ENCODE measurements at regions not wholly inside any gene's neighbourhood (a gene's known extent, or its start where the extent isn't known, plus 50 kb on each side); places are given as distances from the start of the nearest gene placed in this dataset.

DNA sequence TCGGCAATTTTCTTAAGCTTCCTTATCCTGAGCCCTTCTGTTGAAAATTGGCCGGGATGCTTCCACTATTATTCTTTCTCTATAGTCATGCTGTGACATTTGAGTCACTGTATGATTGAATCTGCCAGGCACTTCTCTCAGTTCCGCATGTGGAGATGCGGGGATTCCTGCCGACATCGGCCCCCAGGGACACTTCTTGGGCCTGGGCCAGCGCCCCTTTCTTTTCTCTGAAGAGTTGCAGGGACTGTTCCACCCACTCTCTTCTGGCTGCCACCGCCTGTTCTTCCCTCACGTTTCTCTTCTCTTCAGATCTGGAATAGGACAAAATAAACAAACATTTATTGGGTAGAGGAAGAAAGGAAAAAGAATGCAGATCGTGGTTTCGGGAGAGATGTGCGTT lies 310.1 kb downstream of the ETNK1 start:
- no peaks in the 10 kb centered on the region for H3K79me1 ChIP-seq (ENCODE audit: insufficient read depth, low read depth, low read length, poor library complexity, severe bottlenecking)
- no peak overlapping the region for H2BK12ac ChIP-seq (ENCODE audit: insufficient read length, low read depth, low read length)
- no peak overlapping the region for H2BK15ac ChIP-seq (ENCODE audit: low read depth, low read length)
- Mint-ChIP-seq H3K27me3 (ENCODE audit: low read depth) (no peaks in the 10 kb centered on the region), H3K4me3 (no peak overlapping the region), H3K4me1 (peaks cover 10 to 11% of the 10 kb centered on the region in 2 experiments), H3K36me3 (ENCODE audit: insufficient read depth in 1 of 3, low read depth in 3 of 3) (no peaks in the 10 kb centered on the region), H3K9me3 (no peaks in the 10 kb centered on the region), H3K27ac (peak overlapping the region in 2 of 3 experiments; percentile 2 to 20; a peak in 2 of 7 replicates)
- no peak overlapping the region for H3K27ac ChIP-seq (ENCODE audit: insufficient read length, low read depth, low read length)
- H4K91ac ChIP-seq (ENCODE audit: insufficient read length, low read depth, low read length): no peak overlapping the region
- no peak overlapping the region for H3K4ac ChIP-seq (ENCODE audit: low read depth, low read length)
- H3K18ac ChIP-seq (ENCODE audit: insufficient read length, low read depth, low read length): no peak overlapping the region
- H3K4me1 ChIP-seq (ENCODE audit: insufficient read depth, low read length): no peaks in the 10 kb centered on the region
- H3K4me2 ChIP-seq (ENCODE audit: insufficient read depth, insufficient read length, low read length): no peak overlapping the region
- no peak overlapping the region for H2AFZ ChIP-seq (ENCODE audit: low read length)
- no peak overlapping the region for H2BK20ac ChIP-seq (ENCODE audit: low read depth, low read length, poor library complexity, severe bottlenecking)
- no peak overlapping the region for H2BK5ac ChIP-seq (ENCODE audit: insufficient read length, low read length)
- no peak overlapping the region for H4K8ac ChIP-seq (replicated peaks; ENCODE audit: insufficient read length, low read depth, low read length)
- no peak overlapping the region for H2AK5ac ChIP-seq (ENCODE audit: insufficient read length, low read length)
- H3K23ac ChIP-seq (ENCODE audit: insufficient read length, low read depth, low read length): no peak overlapping the region
- TF ChIP-seq, protein P1, sequence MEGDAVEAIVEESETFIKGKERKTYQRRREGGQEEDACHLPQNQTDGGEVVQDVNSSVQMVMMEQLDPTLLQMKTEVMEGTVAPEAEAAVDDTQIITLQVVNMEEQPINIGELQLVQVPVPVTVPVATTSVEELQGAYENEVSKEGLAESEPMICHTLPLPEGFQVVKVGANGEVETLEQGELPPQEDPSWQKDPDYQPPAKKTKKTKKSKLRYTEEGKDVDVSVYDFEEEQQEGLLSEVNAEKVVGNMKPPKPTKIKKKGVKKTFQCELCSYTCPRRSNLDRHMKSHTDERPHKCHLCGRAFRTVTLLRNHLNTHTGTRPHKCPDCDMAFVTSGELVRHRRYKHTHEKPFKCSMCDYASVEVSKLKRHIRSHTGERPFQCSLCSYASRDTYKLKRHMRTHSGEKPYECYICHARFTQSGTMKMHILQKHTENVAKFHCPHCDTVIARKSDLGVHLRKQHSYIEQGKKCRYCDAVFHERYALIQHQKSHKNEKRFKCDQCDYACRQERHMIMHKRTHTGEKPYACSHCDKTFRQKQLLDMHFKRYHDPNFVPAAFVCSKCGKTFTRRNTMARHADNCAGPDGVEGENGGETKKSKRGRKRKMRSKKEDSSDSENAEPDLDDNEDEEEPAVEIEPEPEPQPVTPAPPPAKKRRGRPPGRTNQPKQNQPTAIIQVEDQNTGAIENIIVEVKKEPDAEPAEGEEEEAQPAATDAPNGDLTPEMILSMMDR (conservative IDR thresholded peaks at IDR 0.05): peak; percentile 29; the same call in 1 of the 3 replicates
- H4K20me1 ChIP-seq (ENCODE audit: control insufficient read depth, insufficient read depth, insufficient read length): no peaks in the 10 kb centered on the region
- H3K56ac ChIP-seq (ENCODE audit: insufficient read length, low read depth, low read length): no peak overlapping the region
- no peaks in the 10 kb centered on the region for H3K9me3 ChIP-seq (ENCODE audit: control insufficient read depth, low read depth, low read length)
- H3K27me3 ChIP-seq (ENCODE audit: insufficient read depth, low read length): no peaks in the 10 kb centered on the region
- no CpG with 5 or more reads among the region's 12 CpGs for WGBS (ENCODE audit: extremely low coverage, insufficient read length, low lambda C conversion rate)
- DNase-seq: peak; percentile 50
- H3K9ac ChIP-seq (ENCODE audit: extremely low read depth, insufficient read length, low read length): no peak overlapping the region
- no peak overlapping the region for H3T11ph ChIP-seq (ENCODE audit: low read length)
- no peak overlapping the region for H2BK120ac ChIP-seq (ENCODE audit: low read depth, low read length, poor library complexity, severe bottlenecking)
- no peak overlapping the region for H4K5ac ChIP-seq (ENCODE audit: insufficient read length, low read depth, low read length)
- H3K14ac ChIP-seq (ENCODE audit: insufficient read depth, low read length): no peak overlapping the region
- no peaks in the 10 kb centered on the region for H3K79me2 ChIP-seq (ENCODE audit: insufficient read depth, low read length)
- no peaks in the 10 kb centered on the region for H3K23me2 ChIP-seq (ENCODE audit: insufficient read length, low read depth, low read length, poor library complexity, severe bottlenecking)
